HG03521 (cell line): ENCODE measurements at regions not wholly inside any gene's neighbourhood (a gene's known extent, or its start where the extent isn't known, plus 50 kb on each side); places are given as distances from the start of the nearest gene placed in this dataset.
"Not testable (repeated sequence)": the region's sequence is repeated elsewhere in the genome, so short reads cannot be mapped to it uniquely, and the experiment has no call there.

Experiments
- ATAC-seq: cut with Tn5 transposase; IDR thresholded peaks from one replicate; pipeline ENCODE4 v1.9.1; 2021; ENCODE audit warnings: mild to moderate bottlenecking, moderate library complexity; ENCODE audit not compliant: unreplicated experiment

- no peak for ATAC-seq
Measured at GRCh38 chr4:26171501-26171900, 149.3 kb upstream of the RBPJ start.

- no peak for ATAC-seq
Measured at GRCh38 chr4:26171941-26172340, 148.9 kb upstream of the RBPJ start.

GRCh38 chr4:26173619-26174018 lies 147.2 kb upstream of the RBPJ start:
- ATAC-seq: no peak

GRCh38 chr4:26174027-26174426 lies 146.8 kb upstream of the RBPJ start:
- no peak for ATAC-seq

GRCh38 chr4:26175006-26175786 lies 145.6 kb upstream of the RBPJ start:
- ATAC-seq: no peak

DNA sequence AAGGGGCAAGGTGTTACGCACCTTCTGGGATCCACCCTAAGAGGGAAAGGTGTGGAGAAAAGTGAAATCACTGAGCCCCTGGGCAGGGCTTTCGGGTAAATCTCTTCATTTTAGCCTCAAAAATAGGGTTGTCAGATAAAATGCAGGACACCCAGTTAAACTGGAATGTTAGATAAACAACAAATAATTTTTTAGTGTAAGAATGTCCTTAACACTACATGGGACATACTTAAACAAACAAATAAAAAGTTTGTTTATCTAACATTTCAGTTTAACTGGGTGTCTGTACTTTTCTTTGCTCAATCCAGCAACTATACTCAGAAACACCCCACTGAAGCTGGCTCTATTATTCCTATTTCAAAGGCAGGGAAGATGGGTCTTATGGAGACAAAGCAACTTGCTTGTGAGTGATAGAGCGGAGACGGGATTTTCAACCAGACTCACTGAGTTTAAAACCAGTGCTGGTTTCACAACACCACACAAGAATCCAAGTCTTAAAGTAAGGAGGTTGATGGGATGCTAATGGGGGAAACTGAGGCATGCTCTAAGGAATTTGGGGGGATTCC lies 144.8 kb upstream of the RBPJ start:
- no peak for ATAC-seq

DNA sequence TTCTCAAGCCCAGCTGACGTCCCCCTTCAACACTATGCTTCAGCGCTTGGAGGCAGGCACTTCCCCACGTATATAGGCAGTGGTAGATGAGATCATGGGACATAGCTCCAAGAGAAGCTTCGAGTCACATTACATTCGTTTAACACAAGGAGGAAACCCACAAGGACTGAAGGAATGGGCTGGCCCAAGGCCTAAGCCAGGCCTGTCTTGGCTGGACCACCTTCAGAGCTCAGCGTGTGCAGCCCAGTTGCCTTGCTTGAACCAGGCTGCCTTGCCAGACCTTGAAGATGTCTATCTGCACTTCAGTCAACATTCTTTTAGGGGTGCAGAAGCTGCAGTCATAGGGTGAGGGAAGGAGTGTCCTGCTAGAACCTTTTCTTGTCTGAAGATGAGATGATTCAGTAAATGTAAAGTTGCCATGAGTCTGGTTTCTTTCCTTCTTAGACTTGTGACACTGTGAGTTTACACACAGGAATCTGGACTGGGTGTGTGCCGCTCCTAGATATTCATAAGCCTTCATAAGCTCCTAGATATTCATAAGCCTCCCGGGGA lies 144.1 kb upstream of the RBPJ start:
- no peak for ATAC-seq

DNA sequence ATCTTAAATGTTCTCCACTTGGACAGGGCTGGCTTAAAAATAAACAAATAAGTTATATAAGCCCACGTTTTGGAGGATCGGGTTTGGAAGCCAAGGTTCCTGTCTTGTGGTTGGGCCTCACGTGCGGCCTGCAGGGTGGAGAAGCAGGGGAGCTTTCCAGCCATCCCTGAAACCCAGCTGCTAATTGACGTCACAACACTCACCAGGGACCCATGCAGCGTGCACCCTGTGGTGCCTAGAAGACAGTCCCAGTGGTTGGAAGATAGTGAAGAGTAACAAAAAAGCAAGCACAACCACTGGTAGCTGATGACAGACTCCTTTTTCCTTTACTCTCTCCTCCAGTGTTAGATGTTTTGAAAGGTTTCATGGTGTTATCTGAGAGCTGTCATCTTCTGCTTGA lies 142.0 kb upstream of the RBPJ start:
- peak; percentile 13 for ATAC-seq

GRCh38 chr4:26179316-26179760 lies 141.5 kb upstream of the RBPJ start:
- ATAC-seq: peak; percentile 70

GRCh38 chr4:26181616-26182015 lies 139.2 kb upstream of the RBPJ start:
- ATAC-seq: no peak

DNA sequence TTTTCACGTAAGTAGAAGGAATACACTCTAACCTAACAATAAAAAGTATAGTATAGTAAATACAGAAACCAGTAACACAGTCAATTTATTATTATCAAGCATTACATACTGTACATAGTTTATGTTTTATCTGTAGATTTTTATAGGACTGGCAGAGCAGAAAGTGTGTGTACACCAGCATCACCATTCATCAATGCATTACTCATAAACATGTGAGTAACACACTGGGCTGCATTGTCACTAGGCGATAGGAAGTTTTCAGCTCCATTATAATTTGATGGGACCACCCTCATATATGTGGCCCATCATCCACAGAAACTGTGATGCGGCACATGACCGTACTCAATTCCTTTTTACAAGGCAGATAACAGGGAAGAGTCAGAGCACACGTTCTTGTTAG lies 137.8 kb upstream of the RBPJ start:
- no peak for ATAC-seq

DNA sequence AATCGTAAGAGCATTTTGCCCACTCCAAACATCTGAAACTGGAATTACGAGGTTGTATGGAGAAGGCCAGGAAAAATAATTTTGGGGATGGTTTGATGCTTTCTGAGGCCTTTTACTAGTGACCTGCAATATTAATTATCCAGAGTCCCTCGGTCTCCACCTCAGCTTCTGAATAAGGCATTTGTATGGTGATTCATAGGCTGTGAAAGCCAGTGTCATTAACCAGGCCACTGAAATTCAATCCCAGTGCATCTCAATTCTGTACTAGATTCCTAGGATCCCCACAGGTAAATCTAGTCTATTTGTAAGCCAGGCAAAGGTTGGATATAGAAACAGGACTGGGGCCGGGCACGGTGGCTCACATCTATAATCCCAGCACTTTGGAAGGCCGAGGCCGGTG lies 135.4 kb upstream of the RBPJ start:
- no peak for ATAC-seq

DNA sequence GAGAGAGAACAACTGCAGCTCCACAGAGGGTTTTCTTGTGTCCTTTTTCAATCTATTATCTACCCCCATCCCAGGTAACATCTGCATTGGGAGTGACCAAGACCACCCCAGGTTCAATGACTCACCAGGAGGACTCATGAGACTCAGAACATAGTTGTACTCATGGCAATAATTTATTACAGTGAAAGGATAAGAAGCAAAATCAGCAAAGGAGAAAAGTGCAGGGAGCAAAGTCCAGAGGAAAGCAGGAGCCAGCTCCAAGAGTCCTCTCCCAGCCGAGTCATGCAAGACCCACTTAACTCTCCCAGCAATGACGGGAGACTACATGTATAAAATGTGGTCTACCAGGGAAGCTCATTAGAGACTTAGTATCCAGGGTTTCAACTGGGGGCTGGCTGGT lies 129.5 kb upstream of the RBPJ start:
- ATAC-seq: no peak

- no peak for ATAC-seq
Measured at GRCh38 chr4:26192899-26193869, 127.6 kb upstream of the RBPJ start.

DNA sequence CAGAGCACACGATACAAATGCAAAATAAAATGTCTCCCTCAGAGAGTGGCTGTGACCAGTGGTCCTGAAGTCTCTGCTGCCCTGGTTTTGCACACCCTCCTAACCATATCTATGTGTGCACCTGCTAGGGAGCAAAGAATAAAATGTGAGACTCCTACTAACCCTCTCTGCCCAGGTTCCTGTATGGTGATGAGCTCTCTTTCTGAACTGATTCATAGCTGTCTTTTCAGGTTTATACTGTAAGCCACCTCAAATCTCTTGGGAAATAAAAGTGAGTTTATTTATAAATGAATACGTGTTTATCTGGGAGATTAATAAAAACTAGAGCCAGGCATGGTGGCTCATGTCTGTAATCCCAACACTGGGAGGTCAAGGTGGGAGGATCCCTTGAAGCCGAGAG lies 126.0 kb upstream of the RBPJ start:
- no peak for ATAC-seq

GRCh38 chr4:26196567-26196966 lies 124.2 kb upstream of the RBPJ start:
- no peak for ATAC-seq

DNA sequence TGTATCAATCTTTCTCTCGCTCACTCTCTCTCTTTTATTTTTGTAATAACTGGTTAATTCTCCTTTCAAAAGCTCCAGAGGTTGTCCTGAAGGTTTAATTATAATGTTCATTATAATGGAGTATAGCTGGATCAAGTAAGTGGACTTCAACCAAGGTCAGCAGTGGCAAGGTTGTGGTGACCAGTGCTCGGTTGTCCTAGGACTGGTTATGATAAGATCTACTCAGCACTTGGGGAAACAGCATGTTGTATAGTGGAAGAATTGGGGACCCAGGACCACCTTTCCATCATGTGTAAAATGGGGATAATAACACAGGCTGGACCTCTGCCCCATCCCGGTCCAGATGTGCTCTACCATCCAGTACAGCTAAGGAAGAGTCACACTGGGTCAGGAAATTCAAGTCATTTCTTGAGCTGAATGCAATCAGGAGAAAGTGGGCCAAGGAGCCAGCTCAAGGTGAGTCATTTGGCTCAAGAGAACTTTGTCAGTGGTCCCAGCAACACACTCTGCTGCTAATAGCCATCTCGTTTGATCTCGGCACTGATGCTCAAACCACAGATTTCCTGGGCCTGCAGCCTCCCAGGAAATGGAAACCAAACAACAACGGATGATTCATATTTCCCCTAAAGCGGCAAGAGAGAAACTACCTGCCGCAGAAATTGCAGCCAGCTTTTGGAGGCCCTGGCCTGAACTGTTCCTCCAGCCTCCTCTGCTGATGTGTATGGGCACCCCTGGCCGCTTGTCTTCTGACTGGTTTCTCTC lies 123.6 kb upstream of the RBPJ start:
- peak; percentile 74 for ATAC-seq

GRCh38 chr4:26198931-26199330 lies 121.9 kb upstream of the RBPJ start:
- not testable (repeated sequence) for ATAC-seq

DNA sequence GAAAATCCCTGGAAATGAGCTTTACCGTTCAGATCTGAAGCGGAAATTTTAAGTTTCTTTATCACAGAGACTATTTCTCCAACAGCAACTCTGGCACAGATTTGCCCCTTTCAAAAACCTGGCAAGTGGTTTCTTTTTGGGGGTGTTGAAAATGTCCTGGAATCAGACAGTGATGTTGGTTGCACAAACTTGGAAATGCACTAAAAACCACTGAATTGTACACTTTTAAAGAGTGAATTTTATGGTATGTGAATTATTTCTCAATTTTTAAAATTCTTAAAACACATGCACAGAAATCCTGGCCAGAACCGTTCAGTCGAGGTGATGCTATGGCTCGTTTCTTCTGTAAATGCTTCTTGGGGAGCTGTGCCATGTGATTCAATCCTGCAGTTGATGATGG lies 121.2 kb upstream of the RBPJ start:
- ATAC-seq: no peak

DNA sequence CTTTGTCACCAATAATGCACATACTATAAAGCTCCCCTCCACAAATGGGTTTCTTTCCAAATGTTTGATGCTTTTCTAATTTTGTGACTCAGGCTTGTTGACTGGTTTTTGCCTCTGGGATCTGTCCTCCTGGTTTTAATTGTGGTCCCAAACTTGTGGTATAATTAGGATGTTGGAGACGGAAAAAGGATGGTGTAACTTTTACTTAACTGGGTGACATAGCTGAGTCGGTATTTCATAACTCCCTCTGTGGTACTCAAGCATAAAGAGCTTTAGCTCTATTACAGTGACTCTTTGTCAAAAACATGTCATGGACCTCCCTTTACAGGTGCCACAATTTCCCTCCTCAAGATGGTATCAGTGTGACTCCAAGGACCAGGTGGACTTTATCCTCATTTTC lies 119.7 kb upstream of the RBPJ start:
- no peak for ATAC-seq
